NCI-H774 (cell line): ENCODE measurements at regions not wholly inside any gene's neighbourhood (a gene's known extent, or its start where the extent isn't known, plus 50 kb on each side); places are given as distances from the start of the nearest gene placed in this dataset.
"Not testable (repeated sequence)": the region's sequence is repeated elsewhere in the genome, so short reads cannot be mapped to it uniquely, and the experiment has no call there.

Source experiments
- DNase-seq: peaks from one replicate; lab custom pipeline; 2025; lab: John Stamatoyannopoulos, UW

GRCh38 chr3:170814822-170815221, 55.2 kb downstream of the RPL22L1 start:
- DNase-seq = no peak

- DNase-seq = no peak
Observed at GRCh38 chr3:170813266-170813665, 56.7 kb downstream of the RPL22L1 start.

- peak; percentile 86 for DNase-seq
Observed at GRCh38 chr3:170811928-170812591, 57.9 kb downstream of the RPL22L1 start.

- DNase-seq = no peak
Observed at GRCh38 chr3:170811515-170811914, 58.5 kb downstream of the RPL22L1 start.

- no peak for DNase-seq
Observed at GRCh38 chr3:170809975-170810357, 60.0 kb downstream of the RPL22L1 start.

- peak; percentile 75 for DNase-seq
Observed at GRCh38 chr3:170809007-170809974, 60.7 kb downstream of the RPL22L1 start.

- DNase-seq = no peak
Observed at GRCh38 chr3:170808041-170808440, 62.0 kb downstream of the RPL22L1 start.

GRCh38 chr3:170806676-170807075, 63.3 kb downstream of the RPL22L1 start:
- DNase-seq = no peak

GRCh38 chr3:170806141-170806540, 63.9 kb downstream of the RPL22L1 start:
- DNase-seq = no peak

GRCh38 chr3:170805296-170805695, 64.7 kb downstream of the RPL22L1 start:
- not testable (repeated sequence) for DNase-seq

- DNase-seq = peak; percentile 13
Observed at GRCh38 chr3:170804634-170805033, 65.4 kb downstream of the RPL22L1 start.

- no peak for DNase-seq
Observed at GRCh38 chr3:170804078-170804477, 65.9 kb downstream of the RPL22L1 start.

- no peak for DNase-seq
Observed at GRCh38 chr3:170802164-170803151, 67.5 kb downstream of the RPL22L1 start.

- no peak for DNase-seq
Observed at GRCh38 chr3:170801597-170801996, 68.4 kb downstream of the RPL22L1 start.

GRCh38 chr3:170800275-170800674, 69.7 kb downstream of the RPL22L1 start:
- DNase-seq = not testable (repeated sequence)

GRCh38 chr3:170799009-170799408, 71.0 kb downstream of the RPL22L1 start:
- DNase-seq = no peak

GRCh38 chr3:170797685-170798084, 72.3 kb downstream of the RPL22L1 start:
- DNase-seq = no peak

GRCh38 chr3:170792471-170792870, 77.5 kb downstream of the RPL22L1 start:
- no peak for DNase-seq

- no peak for DNase-seq
Observed at GRCh38 chr3:170790647-170791046, 79.3 kb downstream of the RPL22L1 start.

- no peak for DNase-seq
Observed at GRCh38 chr3:170787464-170787863, 82.5 kb downstream of the RPL22L1 start.

- no peak for DNase-seq
Observed at GRCh38 chr3:170785454-170785853, 84.5 kb downstream of the RPL22L1 start.

GRCh38 chr3:170784406-170784805, 85.6 kb downstream of the RPL22L1 start:
- no peak for DNase-seq
